Liver (tissue), 2 donors: ENCODE measurements at regions not wholly inside any gene's neighbourhood (a gene's known extent, or its start where the extent isn't known, plus 50 kb on each side); places are given as distances from the start of the nearest gene placed in this dataset.

Experiments used
- CTCF ChIP-seq: fragments of 150-350 bp; IDR thresholded peaks from 2 replicates; pipeline ENCODE4 v1.5.1; 2017; ENCODE audit warnings: improper control_type of control experiment, low read depth, low read length; ENCODE audit not compliant: missing input control
- FOXA1 ChIP-seq: IDR thresholded peaks from 2 replicates; pipeline ENCODE4 v1.6.1; 2016; ENCODE audit warnings: antibody characterized with exemption
- YY1 ChIP-seq: IDR thresholded peaks from 2 replicates; pipeline ENCODE4 v1.6.1; 2016; ENCODE audit warnings: antibody characterized with exemption, mild to moderate bottlenecking
- donor health status: healthy.

DNA sequence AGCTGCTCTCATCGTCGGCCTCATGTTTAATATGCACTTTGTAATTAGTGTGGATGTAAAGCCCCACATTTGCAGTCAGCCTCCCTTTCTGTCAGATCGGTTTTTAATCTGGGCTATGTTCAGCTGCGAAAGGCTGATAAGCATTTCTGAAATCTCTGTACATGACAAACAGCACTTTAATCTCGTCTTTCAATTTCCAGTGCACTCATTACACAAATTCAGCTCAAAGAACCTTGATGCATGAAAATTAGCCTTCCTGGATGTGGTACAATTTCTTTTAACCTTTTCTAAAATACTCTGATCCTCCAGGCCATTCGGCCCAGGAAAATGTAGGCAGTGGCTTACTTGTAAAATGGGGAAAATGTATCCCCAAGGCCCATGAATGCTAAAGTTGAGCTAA lies 265.1 kb downstream of the RND3 start:
- TF ChIP-seq CTCF: no peak
- TF ChIP-seq YY1: no peak
- no peak for TF ChIP-seq FOXA1
